HL-60 (cell line): ENCODE measurements at regions not wholly inside any gene's neighbourhood (a gene's known extent, or its start where the extent isn't known, plus 50 kb on each side); places are given as distances from the start of the nearest gene placed in this dataset.
"Not testable (repeated sequence)": the region's sequence is repeated elsewhere in the genome, so short reads cannot be mapped to it uniquely, and the experiment has no call there.

Source experiments
- DNase-seq, 2 experiments: peaks; one replicate each; pipeline ENCODE4 v3.0.0-alpha.2; 2010 to 2020; ENCODE audit warnings: low read depth in 1 of 2, low spot score in 1 of 2
- H3K27ac ChIP-seq: fragments of 250-450 bp; sonication (Bioruptor Pico); replicated peaks from 2 replicates; pipeline ENCODE4 v1.5.1; 2020; ENCODE audit warnings: mild to moderate bottlenecking, moderate library complexity
- H3K27me3 ChIP-seq: fragments of 250-450 bp; sonication (Bioruptor Pico); 2 replicates; pipeline ENCODE4 v1.5.1; 2021; ENCODE audit warnings: mild to moderate bottlenecking, moderate library complexity; ENCODE audit not compliant: insufficient read depth, poor library complexity, severe bottlenecking
- H3K4me3 ChIP-seq: replicated peaks from 2 replicates; pipeline ENCODE4 v1.5.1; 2011; ENCODE audit warnings: mild to moderate bottlenecking, control low read depth, low read length; ENCODE audit not compliant: insufficient read depth
- GABPA ChIP-seq: IDR thresholded peaks from 2 replicates; pipeline ENCODE4 v1.6.1; 2012; ENCODE audit warnings: low read depth
- POLR2AphosphoS5 ChIP-seq: IDR thresholded peaks from 2 replicates; pipeline ENCODE4 v1.6.1; 2012; ENCODE audit warnings: low read depth
- SPI1 ChIP-seq: IDR thresholded peaks from 2 replicates; pipeline ENCODE4 v1.6.1; 2012; ENCODE audit warnings: low read depth, mild to moderate bottlenecking, borderline replicate concordance
- TF ChIP-seq, protein P1 (sequence below): IDR thresholded peaks from 2 replicates; pipeline ENCODE4 v1.6.1; 2012; ENCODE audit warnings: low read depth; ENCODE audit not compliant: insufficient replicate concordance
- TF ChIP-seq, protein P2 (sequence below): IDR thresholded peaks from one replicate; pipeline ENCODE4 v1.5.1; 2011; ENCODE audit warnings: low read length, control low read depth, inconsistent platforms; ENCODE audit not compliant: insufficient read depth

DNA sequence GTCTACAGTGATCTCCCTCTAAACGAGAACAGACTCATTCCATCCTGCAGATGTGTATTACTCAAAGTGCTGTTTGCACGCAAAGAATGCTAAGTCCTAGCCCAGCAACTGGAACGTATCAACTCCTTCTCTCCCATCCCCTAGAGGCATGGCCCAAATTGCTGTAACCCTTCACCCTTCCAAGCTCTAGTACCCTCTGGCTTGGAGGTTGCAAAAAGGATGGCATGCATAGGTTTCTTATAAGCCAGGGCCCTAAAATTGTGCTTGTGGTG is 71.5 kb upstream of the TGM3 start:
- Histone ChIP-seq H3K27ac (no peak overlapping the region), H3K4me3 (no peak overlapping the region), H3K27me3 (no peaks in the 10 kb centered on the region)
- no peak for DNase-seq
- TF ChIP-seq, protein P1, sequence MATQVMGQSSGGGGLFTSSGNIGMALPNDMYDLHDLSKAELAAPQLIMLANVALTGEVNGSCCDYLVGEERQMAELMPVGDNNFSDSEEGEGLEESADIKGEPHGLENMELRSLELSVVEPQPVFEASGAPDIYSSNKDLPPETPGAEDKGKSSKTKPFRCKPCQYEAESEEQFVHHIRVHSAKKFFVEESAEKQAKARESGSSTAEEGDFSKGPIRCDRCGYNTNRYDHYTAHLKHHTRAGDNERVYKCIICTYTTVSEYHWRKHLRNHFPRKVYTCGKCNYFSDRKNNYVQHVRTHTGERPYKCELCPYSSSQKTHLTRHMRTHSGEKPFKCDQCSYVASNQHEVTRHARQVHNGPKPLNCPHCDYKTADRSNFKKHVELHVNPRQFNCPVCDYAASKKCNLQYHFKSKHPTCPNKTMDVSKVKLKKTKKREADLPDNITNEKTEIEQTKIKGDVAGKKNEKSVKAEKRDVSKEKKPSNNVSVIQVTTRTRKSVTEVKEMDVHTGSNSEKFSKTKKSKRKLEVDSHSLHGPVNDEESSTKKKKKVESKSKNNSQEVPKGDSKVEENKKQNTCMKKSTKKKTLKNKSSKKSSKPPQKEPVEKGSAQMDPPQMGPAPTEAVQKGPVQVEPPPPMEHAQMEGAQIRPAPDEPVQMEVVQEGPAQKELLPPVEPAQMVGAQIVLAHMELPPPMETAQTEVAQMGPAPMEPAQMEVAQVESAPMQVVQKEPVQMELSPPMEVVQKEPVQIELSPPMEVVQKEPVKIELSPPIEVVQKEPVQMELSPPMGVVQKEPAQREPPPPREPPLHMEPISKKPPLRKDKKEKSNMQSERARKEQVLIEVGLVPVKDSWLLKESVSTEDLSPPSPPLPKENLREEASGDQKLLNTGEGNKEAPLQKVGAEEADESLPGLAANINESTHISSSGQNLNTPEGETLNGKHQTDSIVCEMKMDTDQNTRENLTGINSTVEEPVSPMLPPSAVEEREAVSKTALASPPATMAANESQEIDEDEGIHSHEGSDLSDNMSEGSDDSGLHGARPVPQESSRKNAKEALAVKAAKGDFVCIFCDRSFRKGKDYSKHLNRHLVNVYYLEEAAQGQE: no peak
- TF ChIP-seq POLR2AphosphoS5 (no peak), SPI1 (no peak), GABPA (no peak)
- TF ChIP-seq, protein P2, sequence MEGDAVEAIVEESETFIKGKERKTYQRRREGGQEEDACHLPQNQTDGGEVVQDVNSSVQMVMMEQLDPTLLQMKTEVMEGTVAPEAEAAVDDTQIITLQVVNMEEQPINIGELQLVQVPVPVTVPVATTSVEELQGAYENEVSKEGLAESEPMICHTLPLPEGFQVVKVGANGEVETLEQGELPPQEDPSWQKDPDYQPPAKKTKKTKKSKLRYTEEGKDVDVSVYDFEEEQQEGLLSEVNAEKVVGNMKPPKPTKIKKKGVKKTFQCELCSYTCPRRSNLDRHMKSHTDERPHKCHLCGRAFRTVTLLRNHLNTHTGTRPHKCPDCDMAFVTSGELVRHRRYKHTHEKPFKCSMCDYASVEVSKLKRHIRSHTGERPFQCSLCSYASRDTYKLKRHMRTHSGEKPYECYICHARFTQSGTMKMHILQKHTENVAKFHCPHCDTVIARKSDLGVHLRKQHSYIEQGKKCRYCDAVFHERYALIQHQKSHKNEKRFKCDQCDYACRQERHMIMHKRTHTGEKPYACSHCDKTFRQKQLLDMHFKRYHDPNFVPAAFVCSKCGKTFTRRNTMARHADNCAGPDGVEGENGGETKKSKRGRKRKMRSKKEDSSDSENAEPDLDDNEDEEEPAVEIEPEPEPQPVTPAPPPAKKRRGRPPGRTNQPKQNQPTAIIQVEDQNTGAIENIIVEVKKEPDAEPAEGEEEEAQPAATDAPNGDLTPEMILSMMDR: no peak

DNA sequence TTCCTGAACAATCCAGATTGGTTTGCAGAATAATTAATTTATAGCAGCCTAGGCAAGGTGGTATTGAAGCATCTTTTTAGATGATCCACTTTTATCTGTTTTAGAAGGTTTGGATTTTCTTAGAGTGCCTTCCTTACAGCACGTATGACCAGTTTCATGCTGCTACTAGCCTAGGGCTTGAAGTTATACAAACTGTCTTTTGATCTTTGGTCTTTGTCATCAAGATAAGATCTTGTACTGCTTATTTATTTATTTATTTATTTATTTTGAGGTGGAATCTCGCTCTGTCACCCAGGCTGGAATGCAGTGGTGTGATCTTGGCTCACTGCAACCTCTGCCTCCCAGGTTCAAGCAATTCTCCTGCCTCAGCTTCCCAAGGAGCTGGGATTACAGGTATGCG is 68.5 kb upstream of the TGM3 start:
- not testable (repeated sequence) for H3K27ac ChIP-seq, H3K4me3 ChIP-seq, H3K27me3 ChIP-seq, DNase-seq

DNA sequence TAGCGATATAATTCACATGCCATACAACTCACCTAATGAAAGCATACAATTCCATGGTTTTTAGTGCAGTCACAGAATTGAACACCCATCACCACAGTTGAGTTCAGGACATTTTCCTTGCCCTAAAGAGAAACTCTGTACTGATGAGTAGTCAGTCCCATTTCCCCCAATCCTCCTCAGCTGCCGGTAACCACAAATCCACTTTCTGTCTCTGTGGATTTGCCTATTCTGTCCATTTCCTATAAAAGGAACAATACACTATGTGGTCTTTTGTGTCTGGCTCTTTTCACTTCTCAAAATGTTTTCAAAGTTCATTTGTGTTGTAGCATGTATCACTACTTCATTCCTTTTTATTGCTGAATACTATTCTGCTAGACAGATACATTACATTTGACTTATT is 67.9 kb upstream of the TGM3 start:
- TF ChIP-seq, protein P2: no peak
- TF ChIP-seq GABPA: no peak
- TF ChIP-seq POLR2AphosphoS5: no peak
- TF ChIP-seq, protein P1: no peak
- no peak for TF ChIP-seq SPI1
- no peak overlapping the region for H3K4me3 ChIP-seq
- no peaks in the 10 kb centered on the region for H3K27me3 ChIP-seq
- no peak overlapping the region for H3K27ac ChIP-seq
- DNase-seq: no peak

DNA sequence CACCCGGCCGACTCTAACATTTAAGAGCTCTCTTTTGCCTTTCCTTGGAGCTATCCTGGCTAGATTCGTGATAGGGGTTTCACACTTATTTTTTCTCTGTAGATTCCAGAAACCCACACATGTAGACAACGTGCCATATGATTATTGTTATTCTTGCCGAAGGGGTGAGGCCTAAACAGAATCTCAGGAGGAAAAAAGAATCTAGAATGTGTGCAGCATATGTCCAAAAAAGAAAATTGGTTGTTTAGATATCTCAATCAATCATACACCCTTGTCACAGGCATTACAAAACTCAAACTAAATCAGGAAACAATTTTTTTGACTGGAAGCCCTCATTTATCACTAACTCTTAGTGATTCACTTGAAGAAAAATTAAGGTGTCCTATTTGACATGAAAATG is 66.9 kb upstream of the TGM3 start:
- no peaks in the 10 kb centered on the region for H3K27me3 ChIP-seq
- TF ChIP-seq, protein P1: no peak
- TF ChIP-seq SPI1 (no peak), POLR2AphosphoS5 (no peak), GABPA (no peak)
- TF ChIP-seq, protein P2: no peak
- H3K4me3 ChIP-seq: no peak overlapping the region
- DNase-seq: no peak
- no peak overlapping the region for H3K27ac ChIP-seq
